GM18909 (cell line): ENCODE measurements at regions not wholly inside any gene's neighbourhood (a gene's known extent, or its start where the extent isn't known, plus 50 kb on each side); places are given as distances from the start of the nearest gene placed in this dataset.
"Not testable (repeated sequence)": the region's sequence is repeated elsewhere in the genome, so short reads cannot be mapped to it uniquely, and the experiment has no call there.

Experiments used
- ATAC-seq: cut with Tn5 transposase; IDR thresholded peaks from one replicate; pipeline ENCODE4 v1.9.1; 2021; ENCODE audit warnings: mild to moderate bottlenecking; ENCODE audit not compliant: unreplicated experiment, poor library complexity

DNA sequence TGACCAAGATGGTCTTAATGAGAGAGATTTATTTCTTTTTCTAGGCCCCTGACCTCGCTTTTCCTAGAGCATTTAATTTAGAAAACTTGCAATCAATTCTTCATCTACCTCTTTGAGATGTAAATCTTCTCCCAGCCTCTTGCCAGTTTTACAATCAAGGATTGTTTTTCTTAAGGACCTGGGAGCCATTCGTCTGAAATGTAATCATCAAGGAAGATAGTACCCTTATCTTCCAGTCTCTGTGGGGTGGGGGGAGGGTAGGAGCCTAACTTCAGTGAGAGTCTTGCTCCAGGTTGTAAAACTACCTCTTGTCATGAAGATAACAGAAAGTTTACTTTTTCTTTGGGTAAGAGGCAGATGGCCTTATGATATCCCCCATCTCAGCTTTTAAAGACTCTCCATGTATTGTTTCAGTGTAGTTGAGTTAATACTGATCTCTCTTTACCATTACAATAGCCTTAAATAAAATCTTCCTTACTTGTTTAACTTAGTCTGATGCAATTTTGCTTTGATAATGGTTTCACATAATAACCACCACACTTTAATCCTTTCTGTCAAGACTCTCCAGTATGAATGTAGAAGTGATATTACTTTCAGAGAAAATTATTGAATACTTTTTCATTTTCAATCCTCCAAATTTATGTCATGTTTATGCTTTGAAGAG, 110.2 kb upstream of the CPHXL start:
- ATAC-seq: no peak

DNA sequence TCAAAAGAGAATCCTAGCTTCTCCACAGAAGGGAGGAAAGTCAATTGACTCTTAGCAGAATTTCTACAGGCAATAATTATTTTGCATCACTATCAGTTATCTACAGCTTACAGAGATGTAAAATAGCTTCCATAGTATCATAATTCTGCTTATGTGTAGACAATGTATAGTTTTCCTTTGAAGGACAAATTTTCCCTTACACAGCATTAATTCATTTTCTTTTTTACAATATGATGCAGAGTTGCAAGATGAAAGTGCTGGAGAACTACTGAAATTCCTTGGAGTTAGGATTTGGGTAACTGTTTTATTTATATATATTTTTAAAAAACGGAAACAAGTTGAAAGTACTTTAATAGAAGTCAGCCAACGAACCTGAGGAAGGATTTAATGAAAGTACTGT, 111.0 kb upstream of the CPHXL start:
- no peak for ATAC-seq

DNA sequence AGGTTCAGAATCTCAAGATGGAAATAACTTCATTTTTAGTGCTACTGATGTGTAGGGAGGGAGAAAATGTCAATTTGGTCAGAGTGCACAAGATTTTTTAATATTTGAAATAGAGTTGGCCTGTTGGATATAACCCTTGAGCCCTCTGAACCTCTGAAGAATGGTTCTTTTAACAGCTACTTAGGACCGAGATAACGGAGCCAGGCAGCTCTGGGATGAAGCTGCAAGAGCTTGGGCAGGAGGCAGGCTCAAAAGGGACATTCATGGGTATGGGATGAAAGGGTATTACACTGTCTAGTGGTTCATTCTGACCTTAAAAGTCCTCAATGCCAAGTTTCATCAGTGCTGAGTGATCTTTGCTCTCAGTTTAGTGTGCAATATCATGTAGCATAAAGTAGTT, 111.4 kb upstream of the CPHXL start:
- no peak for ATAC-seq

DNA sequence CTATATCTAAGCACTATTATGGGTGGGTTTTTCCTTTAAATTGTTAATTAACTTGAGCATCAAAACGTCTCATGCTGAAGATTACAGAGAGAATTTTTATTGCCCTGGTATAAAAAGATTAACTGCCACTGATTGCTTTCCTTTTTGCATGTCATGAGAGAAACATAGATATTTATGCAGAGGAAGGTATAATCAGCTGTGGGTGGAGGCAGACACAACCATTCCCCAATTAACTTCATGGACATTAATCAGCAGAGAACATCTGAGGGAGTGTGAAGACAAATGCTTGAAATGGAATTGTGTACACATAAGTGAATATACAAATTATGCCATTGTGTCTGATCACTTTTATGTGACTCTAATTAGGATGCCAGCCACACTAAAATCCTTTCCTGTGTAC, 115.2 kb upstream of the CPHXL start:
- no peak for ATAC-seq

DNA sequence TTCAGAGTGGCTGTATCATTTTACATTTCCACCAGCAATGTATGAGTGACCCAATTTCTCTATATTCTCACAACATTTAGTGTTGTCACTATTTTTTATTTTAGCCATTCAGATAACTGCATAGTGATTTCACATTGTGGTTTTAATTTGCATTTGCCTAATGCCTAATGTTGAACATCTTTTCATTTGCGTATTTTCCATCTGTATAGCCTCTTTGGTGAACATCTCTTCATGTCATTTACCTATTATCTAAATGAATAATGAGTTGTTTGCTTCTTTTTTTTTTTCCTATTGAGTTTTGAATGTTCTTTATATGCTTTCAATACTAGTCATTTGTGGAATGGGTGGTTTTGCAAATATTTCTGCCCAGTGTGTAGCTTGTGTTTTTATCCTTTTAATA, 120.9 kb upstream of the CPHXL start:
- ATAC-seq: no peak

DNA sequence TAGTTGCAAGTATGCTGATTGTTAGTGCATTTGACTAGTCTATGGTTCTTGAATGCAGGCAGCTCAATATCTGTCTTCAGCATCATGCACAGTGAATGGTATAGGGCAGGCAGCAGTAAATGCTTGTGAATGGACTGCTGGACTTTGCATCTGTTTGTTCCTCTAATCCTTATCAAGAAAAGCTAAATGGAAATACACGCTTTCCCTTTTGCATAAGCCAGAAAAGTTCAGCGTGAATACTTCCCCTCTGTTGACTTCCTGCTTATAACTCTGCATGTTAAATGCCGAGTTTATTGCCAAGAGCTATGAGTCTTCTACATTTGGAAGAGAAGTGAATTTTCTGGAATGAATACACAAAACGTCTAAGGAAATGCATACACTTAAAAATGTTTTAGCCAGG, 127.9 kb upstream of the CPHXL start:
- no peak for ATAC-seq

DNA sequence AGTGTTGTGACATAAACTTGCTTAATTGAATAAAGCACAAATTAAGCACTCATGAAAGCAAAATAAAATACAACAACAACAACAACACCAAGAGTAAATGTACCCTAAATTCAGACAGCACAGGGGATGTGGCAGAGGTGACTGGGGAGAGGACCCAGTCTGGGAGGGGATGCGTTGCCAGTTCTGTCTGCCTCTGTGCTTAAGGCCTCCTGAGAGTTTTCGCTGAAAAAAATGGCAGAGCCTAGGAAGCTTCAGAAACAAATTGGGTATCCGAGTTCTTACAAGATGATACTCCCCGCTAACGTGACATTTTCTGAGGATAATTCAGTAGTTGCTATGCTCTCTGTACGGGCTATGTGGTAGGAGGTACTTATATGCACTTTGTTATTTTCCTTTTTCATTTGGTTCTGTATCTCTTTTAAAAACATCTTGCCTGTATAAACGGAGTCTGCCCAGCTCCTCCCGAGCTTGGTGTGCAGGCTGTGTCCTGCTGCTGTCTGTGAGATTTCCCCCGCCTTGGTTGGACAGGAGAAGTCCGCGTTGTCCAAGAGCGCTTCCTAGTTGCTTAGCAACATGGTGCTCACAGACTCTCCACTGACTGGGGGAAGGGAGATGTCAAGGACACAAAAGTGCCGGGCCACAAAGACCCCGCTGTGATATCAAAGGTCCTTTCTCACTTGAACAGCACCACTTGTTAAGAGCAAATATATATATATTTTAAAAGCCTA, 134.2 kb upstream of the CPHXL start:
- no peak for ATAC-seq

DNA sequence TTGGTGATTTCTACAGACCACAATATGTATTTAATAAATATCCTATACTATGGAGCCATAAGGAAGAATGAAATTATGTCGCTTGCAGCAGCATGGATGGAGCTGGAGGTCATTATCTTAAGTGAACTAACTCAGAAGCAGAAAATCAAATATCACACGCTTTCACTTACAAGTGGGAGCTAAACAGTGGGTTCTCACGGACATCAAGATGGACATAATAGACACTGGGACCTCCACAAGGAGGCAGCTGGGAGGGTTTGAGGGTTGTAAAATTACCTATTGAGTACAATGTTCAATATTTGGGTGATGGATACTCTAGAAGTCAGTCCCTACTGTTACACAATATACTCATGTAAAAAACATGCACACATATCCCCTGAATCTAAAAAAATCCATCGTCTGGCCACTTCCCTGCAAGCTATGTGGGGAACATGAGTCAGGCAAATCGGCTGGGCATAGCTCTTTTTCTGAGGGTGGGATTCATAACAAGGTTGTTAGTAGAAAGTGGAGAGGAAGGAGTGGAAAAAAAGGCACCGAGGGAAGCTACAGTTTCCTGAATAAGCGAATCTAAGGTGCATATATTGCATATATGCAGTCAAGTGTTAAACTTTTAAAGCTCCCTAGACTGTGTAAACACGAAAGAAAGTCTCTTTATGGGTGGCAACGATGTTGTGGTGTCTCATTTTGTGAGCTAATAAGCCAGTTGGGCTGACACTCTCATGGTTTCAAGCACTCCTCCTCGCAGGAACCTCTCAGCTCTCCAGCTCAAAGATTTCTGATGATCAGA, 135.2 kb upstream of the CPHXL start:
- no peak for ATAC-seq

DNA sequence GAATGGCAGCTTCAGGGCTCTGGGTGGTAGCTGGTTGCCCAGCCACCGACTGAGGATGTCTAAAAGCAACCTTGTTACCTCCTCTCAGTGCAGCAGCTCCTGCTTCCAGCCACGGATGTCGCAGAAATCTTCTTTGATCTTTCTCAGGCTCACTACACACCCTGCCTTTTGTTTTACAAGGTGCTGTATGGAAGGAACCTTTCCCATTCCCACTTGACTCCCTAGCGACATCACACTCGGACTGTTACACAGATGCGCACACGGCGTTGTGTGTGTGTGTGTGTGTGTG, 135.8 kb upstream of the CPHXL start:
- ATAC-seq: no peak

DNA sequence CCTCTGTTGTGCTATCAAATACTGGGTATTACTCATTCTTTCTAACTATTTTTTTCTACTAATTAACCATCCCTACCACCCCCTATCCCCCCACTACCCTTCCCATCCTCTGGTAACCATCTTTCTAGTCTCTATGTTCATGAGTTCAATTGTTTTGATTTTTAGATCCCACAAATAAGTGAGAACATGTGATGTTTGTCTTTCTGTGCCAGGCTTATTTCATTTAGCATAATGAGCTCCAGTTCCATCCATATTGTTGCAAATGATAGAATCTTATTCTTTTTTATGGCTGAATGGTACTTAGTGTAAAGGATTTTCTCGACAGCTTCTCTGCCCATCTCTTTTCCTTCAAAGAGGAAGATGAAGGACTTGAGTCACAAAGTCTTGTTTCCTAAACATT, 138.0 kb upstream of the CPHXL start:
- no peak for ATAC-seq

DNA sequence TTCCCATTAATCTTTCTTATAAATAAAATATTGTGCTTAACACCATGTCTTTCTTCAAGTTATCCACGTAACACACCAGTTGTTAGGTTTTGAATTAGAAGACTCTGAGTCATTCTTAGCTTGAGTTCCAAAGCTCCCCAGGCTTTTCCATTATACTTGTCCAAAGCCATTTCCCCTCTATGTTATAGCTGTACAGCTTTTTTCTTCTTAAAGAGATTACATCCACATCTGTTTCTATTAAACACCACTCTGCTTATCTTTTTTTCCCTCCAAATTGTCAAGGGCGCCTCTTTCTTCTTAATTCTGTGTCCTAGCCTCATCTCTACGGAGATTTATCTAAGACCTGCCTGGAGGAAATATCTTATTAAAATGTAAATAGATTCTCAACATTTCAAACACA, 139.4 kb upstream of the CPHXL start:
- ATAC-seq: no peak

DNA sequence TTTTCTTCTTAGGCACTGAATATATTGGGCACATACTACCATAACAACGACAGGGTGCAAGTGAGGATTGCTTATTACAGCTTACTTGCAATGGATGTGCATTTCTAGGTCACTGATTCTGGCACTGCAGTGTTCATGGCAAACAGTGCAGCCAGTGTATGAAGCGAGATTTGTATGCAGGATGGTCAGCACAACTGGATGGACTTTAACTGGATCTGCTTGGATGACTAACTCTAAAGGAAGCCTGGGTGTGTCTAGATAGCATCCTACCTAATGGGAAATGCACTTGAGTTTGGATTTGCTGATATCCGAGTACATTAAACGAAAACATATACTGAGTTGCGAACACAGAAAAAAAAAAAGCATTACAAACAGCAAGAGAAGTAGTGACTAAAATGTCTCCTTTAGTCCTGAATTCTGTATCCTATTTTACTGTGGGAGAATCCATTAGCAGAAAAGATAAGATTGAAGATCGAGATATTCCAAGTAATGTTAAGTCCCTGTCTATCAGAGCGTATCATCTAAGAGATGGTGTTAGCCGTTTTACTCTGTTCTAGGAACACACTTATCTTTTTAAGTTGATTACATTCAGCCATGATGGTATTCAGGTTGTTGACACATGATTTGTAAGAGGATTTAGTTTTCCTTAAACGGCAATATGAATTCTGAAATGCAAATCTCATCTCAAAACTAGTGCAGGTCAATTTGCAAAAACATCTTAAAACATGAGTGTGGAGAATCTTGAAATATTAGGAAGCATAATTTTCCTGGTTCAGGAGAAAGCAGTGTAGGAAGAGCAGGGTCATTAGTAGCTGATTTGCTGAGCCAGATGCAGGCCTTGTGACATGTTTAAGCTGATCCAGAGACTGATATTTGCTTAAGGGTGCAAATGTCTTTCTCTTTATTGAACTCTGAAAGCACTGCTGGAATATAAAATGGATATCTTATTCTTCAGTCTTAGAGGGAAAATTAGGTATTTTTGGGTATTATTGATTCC, 142.6 kb upstream of the CPHXL start:
- ATAC-seq: no peak

DNA sequence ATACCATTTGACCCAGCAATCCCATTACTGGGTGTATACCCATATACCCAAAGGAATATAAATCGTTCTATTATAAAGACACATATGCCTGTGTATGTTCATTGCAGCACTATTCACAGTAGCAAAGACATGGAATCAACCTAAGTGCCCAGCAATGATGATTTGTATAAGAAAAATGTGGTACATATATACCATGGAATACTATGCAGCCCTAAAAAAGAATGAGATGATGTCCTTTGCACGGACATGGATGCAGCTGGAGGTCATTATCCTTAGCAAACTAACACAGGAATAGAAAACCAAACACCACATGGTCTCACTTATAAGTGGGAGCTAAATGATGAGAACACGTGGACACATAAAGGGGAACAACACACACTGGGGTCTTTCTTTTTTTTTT, 155.0 kb upstream of the CPHXL start:
- not testable (repeated sequence) for ATAC-seq

DNA sequence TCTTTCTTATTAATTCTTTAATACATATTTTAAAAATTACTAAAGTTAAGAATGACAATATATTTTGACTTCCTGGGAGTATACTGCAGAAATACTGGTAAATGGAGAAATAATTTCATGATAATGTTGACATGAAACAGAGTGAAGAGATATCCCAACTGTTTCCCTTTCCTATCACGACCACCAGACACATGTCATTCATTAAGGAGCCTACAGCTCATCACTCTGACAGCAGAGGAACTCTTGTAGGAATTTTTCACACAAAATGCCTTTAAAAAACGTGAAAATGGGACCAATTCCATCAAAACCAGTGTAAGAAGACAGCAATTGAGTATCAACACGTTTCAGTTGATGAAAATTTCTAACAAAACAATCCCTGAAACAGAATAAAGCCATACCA, 172.9 kb upstream of the CPHXL start:
- no peak for ATAC-seq

DNA sequence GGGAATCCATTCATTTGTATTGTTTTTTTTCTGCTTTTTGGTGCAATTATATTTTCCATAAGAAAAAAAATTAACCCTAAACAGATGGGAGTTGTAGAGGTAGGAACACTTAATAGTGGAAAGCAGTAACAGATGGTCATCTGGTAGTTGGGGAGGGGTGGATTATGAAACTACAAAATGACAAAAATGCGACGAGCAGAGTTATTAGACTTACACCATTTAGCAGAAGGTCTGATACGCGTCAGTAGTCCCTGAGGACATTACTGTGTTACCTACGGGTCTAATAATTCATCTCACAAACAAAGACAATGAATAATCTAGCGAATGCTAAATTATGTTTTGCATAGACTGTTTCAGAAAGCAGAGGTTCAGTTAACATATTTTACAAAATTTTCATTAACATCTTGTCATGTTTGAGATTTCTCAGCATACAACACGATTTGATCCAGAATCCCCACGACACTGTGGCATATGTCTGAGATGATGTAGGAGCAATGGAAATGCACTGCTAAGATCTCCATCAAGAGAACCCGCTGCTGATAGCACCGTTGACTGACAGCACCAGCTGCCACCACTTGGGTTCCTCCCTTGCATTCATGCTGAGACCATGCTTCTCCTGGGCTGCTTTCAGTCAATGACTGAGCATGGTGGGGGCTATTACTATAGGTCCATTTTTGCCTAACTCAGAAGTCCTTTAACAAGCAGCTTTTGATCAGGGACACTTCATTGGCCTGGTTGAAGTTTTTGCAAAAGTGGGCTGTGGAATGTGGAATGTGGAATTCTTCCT, 182.2 kb upstream of the CPHXL start:
- no peak for ATAC-seq

DNA sequence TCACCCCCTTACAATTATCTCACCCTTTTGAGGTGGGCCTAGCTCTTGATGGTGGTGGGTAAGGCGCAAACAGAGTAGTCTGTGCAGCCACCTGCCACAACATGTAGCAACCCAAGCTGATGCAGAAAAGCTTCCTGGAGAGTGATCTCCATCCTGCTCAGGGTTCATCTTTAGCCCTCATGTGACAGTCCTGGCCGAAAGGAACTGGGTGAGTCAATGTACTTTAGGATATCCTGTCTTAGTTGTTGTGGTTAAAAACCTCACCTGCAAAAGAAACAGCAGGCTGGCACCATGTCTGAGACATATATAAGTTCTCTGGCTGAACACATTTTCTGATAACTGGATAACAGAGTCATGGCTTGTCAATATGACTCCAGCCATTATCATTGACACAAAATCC, 183.5 kb upstream of the CPHXL start:
- no peak for ATAC-seq

DNA sequence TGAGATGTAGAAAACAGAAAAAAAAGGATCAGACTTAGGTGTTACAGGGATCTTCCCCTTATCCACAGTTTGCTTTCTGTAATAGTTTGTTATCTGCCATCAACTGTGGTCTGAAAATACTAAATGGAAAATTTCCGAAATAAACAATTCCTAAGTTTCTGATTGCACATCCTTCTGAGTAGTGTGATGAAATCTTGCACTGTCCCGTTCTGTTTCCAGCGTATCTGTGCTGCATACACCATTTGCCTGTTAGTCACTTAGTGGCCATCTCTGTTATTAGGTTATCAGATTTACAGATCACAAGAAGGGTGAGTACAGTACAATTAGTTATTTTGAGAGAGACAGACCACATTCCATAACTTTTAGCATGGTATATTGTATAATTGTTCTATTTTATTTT, 185.6 kb upstream of the CPHXL start:
- ATAC-seq: no peak

DNA sequence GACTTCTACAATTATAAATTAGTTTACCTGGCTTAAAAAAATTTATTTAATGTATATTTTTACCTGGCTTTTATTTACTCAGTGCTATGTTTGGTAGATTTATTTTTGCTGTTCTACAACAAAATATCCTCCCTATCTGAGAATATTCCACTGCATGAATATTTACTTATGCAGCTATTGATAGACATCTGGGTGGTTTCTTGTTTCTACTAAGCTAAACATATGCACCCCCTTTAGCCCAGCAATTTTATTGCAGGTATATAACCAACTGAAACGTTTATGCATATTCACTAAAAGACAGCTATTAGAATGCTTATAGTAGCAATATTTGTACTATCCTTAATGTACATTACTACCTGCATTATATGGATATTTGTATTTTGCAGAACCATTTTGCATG, 187.7 kb upstream of the CPHXL start:
- ATAC-seq: no peak

DNA sequence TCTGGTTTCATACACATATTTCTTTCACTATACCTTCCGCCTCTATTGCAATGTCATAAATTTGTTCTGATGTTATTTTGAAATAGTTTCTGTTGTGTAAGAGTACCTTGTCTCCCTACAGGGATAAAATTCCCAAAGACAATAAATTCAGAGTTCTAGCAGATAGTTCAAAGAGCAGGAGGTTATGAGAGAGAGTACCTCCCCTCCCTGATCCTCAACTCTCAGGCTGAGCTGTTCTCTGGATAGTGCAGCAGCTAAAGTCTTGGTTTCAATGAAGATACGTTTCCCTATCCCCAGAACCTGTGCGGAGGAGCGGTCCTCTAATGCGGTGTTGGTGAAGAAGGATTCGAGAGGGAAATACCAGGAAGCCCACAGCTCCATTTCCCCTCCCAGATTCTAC, 190.2 kb upstream of the CPHXL start:
- no peak for ATAC-seq

DNA sequence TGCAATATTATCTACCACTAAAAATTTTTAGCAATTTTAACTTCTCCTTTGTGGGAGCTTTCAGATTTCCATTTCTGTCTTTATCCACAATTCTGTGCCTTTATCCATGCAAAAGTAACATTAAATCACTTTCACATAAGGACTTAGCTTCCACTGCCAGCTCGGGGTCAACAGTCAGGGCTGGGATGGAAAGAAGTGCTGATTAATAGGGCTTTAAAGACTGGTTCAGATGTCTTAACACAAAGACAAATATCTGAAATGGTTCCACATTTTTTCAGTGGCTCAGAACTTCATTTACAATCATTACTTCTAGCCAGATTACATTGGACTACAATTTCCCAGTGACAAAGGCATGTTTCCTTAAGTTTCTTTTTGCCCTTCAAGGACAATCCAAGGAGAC, 191.8 kb upstream of the CPHXL start:
- ATAC-seq: no peak
